ENCODE measurements at regions not wholly inside any gene's neighbourhood (a gene's known extent, or its start where the extent isn't known, plus 50 kb on each side); places are given as distances from the start of the nearest gene placed in this dataset.

DNA sequence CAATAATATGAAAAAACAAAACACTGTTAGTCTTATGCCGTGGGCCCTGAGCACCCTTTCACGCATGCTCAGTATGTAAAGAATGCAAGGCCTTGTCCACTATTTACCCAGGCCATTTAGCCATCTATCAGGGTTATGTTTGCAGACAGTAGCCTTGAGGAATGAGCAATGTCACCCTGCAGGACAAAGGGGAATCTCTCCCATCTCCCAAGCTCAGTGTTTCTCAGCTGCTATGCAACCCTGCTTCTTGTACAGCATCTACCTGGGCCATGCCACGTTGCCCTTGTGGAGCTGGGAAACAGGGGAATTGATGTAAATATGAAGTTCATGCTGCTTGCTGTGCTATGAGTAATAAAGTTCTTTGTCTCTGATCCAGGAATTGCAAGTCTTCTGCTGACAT is 51.5 kb upstream of the SLCO2A1 start:
- TF ChIP-seq EZH2 (IDR thresholded peaks at IDR 0.05; ENCODE audit: low read length, unreplicated experiment) (no peak), EZH2phosphoT487 (IDR thresholded peaks at IDR 0.05; ENCODE audit: borderline replicate concordance, low read length) (no peak)
- TF ChIP-seq, protein P1, sequence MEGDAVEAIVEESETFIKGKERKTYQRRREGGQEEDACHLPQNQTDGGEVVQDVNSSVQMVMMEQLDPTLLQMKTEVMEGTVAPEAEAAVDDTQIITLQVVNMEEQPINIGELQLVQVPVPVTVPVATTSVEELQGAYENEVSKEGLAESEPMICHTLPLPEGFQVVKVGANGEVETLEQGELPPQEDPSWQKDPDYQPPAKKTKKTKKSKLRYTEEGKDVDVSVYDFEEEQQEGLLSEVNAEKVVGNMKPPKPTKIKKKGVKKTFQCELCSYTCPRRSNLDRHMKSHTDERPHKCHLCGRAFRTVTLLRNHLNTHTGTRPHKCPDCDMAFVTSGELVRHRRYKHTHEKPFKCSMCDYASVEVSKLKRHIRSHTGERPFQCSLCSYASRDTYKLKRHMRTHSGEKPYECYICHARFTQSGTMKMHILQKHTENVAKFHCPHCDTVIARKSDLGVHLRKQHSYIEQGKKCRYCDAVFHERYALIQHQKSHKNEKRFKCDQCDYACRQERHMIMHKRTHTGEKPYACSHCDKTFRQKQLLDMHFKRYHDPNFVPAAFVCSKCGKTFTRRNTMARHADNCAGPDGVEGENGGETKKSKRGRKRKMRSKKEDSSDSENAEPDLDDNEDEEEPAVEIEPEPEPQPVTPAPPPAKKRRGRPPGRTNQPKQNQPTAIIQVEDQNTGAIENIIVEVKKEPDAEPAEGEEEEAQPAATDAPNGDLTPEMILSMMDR (conservative IDR thresholded peaks at IDR 0.05; ENCODE audit: low read depth, low read length) = no peak

DNA sequence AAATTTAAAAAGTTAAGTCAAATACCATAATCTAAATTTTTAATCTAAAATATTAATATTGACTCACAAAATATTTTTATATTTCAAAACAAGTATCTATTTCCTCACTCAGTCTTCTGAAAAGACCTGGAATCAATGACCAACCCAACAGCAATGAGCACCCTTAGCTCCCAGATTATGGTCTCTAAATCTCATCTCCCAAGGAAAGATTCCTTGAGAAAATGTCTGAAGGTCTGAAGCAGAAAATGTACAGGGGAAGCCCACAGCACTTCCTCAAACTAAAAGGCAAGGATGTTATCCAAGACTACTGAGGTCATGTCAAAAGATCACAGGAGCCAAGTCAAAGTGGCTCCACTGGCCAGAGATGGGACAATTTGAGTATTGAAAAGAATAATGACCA is 51.0 kb upstream of the SLCO2A1 start:
- H3K9ac ChIP-seq (ENCODE audit: low read length) = no peak overlapping the region
- H3K79me2 ChIP-seq (ENCODE audit: low read length) = no peaks in the 10 kb centered on the region
- H3K27ac ChIP-seq (ENCODE audit: low read length) = no peak overlapping the region
- no peaks in the 10 kb centered on the region for H3K9me2 ChIP-seq (replicated peaks; ENCODE audit: low read length)
- no peak overlapping the region for H3K4me3 ChIP-seq (ENCODE audit: low read length)
- H3F3A ChIP-seq (ENCODE audit: low read length, unreplicated experiment) = no peaks in the 10 kb centered on the region
- ChIA-PET CTCF (no interaction called here), POLR2A (ENCODE audit: unreplicated experiment) (no interaction called here)
- ATAC-seq = no peak
- no peak overlapping the region for H3K4me2 ChIP-seq (ENCODE audit: low read length)
- H3K9me3 ChIP-seq (ENCODE audit: low read length) = 0 out of 2 replicates have a peak, but pooled peaks cover 4% of the 10 kb centered on the region
- H3K36me3 ChIP-seq (ENCODE audit: low read depth, low read length) = no peaks in the 10 kb centered on the region; the same call in 1 of the 2 replicates
- DNase-seq = no peak
- H3K27me3 ChIP-seq (ENCODE audit: low read length) = no peaks in the 10 kb centered on the region
- H2AFZ ChIP-seq (ENCODE audit: low read length) = no peak overlapping the region
- BruUV-seq (replicated peaks) = no TSS peak
- peaks cover 4% of the 10 kb centered on the region; the same call in 1 of the 2 replicates for H3K4me1 ChIP-seq (ENCODE audit: insufficient read depth, low read length)
- TF ChIP-seq EZH2 (IDR thresholded peaks at IDR 0.05; ENCODE audit: low read length, unreplicated experiment) = no peak
- H4K20me1 ChIP-seq (ENCODE audit: low read length) = no peaks in the 10 kb centered on the region
- intact Hi-C loops (cut with micrococcal nuclease) = no loop called here

More for the DNA sequence above, 51.5 kb upstream of the SLCO2A1 start:
- ChIA-PET CTCF (no interaction called here), POLR2A (ENCODE audit: unreplicated experiment) (no interaction called here)
- no peaks in the 10 kb centered on the region for H3K27me3 ChIP-seq (ENCODE audit: low read length)
- H3F3A ChIP-seq (ENCODE audit: low read length, unreplicated experiment) = no peaks in the 10 kb centered on the region
- no peaks in the 10 kb centered on the region; the same call in 1 of the 2 replicates for H3K36me3 ChIP-seq (ENCODE audit: low read depth, low read length)
- H4K20me1 ChIP-seq (ENCODE audit: low read length) = no peaks in the 10 kb centered on the region
- no TSS peak for BruUV-seq (replicated peaks)
- H3K4me2 ChIP-seq (ENCODE audit: low read length) = no peak overlapping the region
- no peak overlapping the region for H2AFZ ChIP-seq (ENCODE audit: low read length)
- no peak overlapping the region for H3K9ac ChIP-seq (ENCODE audit: low read length)
- intact Hi-C loops (cut with micrococcal nuclease) = no loop called here
- no peak for DNase-seq
- H3K9me3 ChIP-seq (ENCODE audit: low read length) = 0 out of 2 replicates have a peak, but pooled peaks cover 4% of the 10 kb centered on the region
- no peak overlapping the region for H3K27ac ChIP-seq (ENCODE audit: low read length)
- H3K4me3 ChIP-seq (ENCODE audit: low read length) = no peak overlapping the region
- no peaks in the 10 kb centered on the region for H3K9me2 ChIP-seq (replicated peaks; ENCODE audit: low read length)
- no peak for ATAC-seq
- peaks cover 5% of the 10 kb centered on the region; the same call in 1 of the 2 replicates for H3K4me1 ChIP-seq (ENCODE audit: insufficient read depth, low read length)
- no peaks in the 10 kb centered on the region for H3K79me2 ChIP-seq (ENCODE audit: low read length)

DNA sequence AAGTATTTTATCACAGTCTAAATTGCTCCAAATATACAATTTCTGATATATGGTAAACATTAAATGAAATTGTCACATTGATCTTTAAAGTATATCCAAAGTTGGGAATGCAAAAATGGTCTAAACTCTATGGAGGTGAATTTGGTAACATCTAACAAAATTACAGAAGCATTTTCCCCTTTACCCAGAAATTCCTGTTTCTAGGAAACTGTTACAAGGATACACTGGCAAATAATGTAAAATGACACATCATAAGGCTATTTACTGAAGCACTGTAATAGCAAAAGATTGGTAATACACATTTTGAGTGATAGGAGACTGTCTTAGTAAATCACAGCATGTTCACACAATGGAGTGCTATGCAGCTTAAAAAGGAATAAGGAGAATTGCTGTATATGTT is 50.0 kb upstream of the SLCO2A1 start:
- CTCF ChIA-PET = no interaction called here

More for the DNA sequence above, 50.0 kb upstream of the SLCO2A1 start:
- POLR2A ChIA-PET (ENCODE audit: unreplicated experiment) = no interaction called here
- no peak for ATAC-seq
- no peaks in the 10 kb centered on the region for H3K27me3 ChIP-seq (ENCODE audit: low read length)
- H3K4me3 ChIP-seq (ENCODE audit: low read length) = no peak overlapping the region
- no peak overlapping the region for H3K9ac ChIP-seq (ENCODE audit: low read length)
- H3K9me2 ChIP-seq (replicated peaks; ENCODE audit: low read length) = no peaks in the 10 kb centered on the region
- intact Hi-C loops (cut with micrococcal nuclease) = no loop called here
- H3K4me2 ChIP-seq (ENCODE audit: low read length) = no peak overlapping the region
- H3F3A ChIP-seq (ENCODE audit: low read length, unreplicated experiment) = no peaks in the 10 kb centered on the region
- 0 out of 2 replicates have a peak, but pooled peaks cover 4% of the 10 kb centered on the region for H3K9me3 ChIP-seq (ENCODE audit: low read length)
- H3K79me2 ChIP-seq (ENCODE audit: low read length) = no peaks in the 10 kb centered on the region
- no peak overlapping the region for H3K27ac ChIP-seq (ENCODE audit: low read length)
- no peak overlapping the region for H2AFZ ChIP-seq (ENCODE audit: low read length)
- H4K20me1 ChIP-seq (ENCODE audit: low read length) = no peaks in the 10 kb centered on the region
- TF ChIP-seq EZH2 (IDR thresholded peaks at IDR 0.05; ENCODE audit: low read length, unreplicated experiment) = no peak
- no peak for TF ChIP-seq EZH2phosphoT487 (IDR thresholded peaks at IDR 0.05; ENCODE audit: borderline replicate concordance, low read length)
- TF ChIP-seq, protein P1 (conservative IDR thresholded peaks at IDR 0.05; ENCODE audit: low read depth, low read length) = no peak
- H3K4me1 ChIP-seq (ENCODE audit: insufficient read depth, low read length) = peaks cover 4% of the 10 kb centered on the region; the same call in 1 of the 2 replicates
- DNase-seq = peak; percentile 17
- BruUV-seq (replicated peaks) = no TSS peak
- no peaks in the 10 kb centered on the region; the same call in 1 of the 2 replicates for H3K36me3 ChIP-seq (ENCODE audit: low read depth, low read length)
